Neuronal stem cell (in vitro differentiated cells): ENCODE measurements at regions not wholly inside any gene's neighbourhood (a gene's known extent, or its start where the extent isn't known, plus 50 kb on each side); places are given as distances from the start of the nearest gene placed in this dataset.
A peak's percentile ranks its signal among the peaks of the same experiment; 100 is the strongest.

Experiments
- DNase-seq: peaks from one replicate; pipeline ENCODE4 v3.0.0-alpha.2; 2013; ENCODE audit warnings: low spot score
- H2AFZ ChIP-seq: one replicate; pipeline ENCODE4 v1.6.1; 2013; ENCODE audit warnings: mild to moderate bottlenecking, low read length, inconsistent platforms
- H2AK5ac ChIP-seq: 2 replicates; pipeline ENCODE4 v1.6.1; 2013; ENCODE audit warnings: low read depth, mild to moderate bottlenecking, inconsistent platforms, low read length, moderate library complexity, mixed read lengths
- H2BK120ac ChIP-seq: 2 replicates; pipeline ENCODE4 v1.6.1; 2013; ENCODE audit warnings: low read depth, mild to moderate bottlenecking, inconsistent platforms, low read length, moderate library complexity, mixed read lengths
- H2BK12ac ChIP-seq: one replicate; pipeline ENCODE4 v1.6.1; 2013; ENCODE audit warnings: low read length, inconsistent platforms
- H2BK15ac ChIP-seq: 2 replicates; pipeline ENCODE4 v1.6.1; 2013; ENCODE audit warnings: mild to moderate bottlenecking, low read length, inconsistent platforms, mixed read lengths
- H2BK5ac ChIP-seq: one replicate; pipeline ENCODE4 v1.6.1; 2013; ENCODE audit warnings: inconsistent platforms, mild to moderate bottlenecking, low read length, moderate library complexity
- H3K14ac ChIP-seq: one replicate; pipeline ENCODE4 v1.6.1; 2013; ENCODE audit warnings: low read length, inconsistent platforms
- H3K18ac ChIP-seq: 2 replicates; pipeline ENCODE4 v1.6.1; 2013; ENCODE audit warnings: low read length, inconsistent platforms
- H3K23ac ChIP-seq: 2 replicates; pipeline ENCODE4 v1.6.1; 2013; ENCODE audit warnings: low read depth, mild to moderate bottlenecking, mixed read lengths, low read length, inconsistent platforms; ENCODE audit not compliant: poor library complexity
- H3K27ac ChIP-seq: replicated peaks from 3 replicates; pipeline ENCODE4 v1.5.1; 2013; ENCODE audit warnings: low read length, inconsistent platforms
- H3K27me3 ChIP-seq, 3 experiments: 2 replicates each; pipeline ENCODE4 v1.6.1; 2013; ENCODE audit warnings: low read length in 3 of 3, mild to moderate bottlenecking in 2 of 3, inconsistent platforms in 1 of 3, low read depth in 1 of 3, mixed read lengths in 1 of 3, moderate library complexity in 1 of 3; ENCODE audit not compliant: control insufficient read depth in 3 of 3, insufficient read depth in 3 of 3
- H3K36me3 ChIP-seq, 2 donors: replicated peaks in 1 of 2; 2 replicates each; pipeline ENCODE4 v1.6.1; 2013; ENCODE audit warnings: low read length in 2 of 2; ENCODE audit not compliant: control insufficient read depth in 2 of 2, insufficient read depth in 2 of 2
- H3K4ac ChIP-seq: 2 replicates; pipeline ENCODE4 v1.6.1; 2013; ENCODE audit warnings: inconsistent platforms, mild to moderate bottlenecking, low read length, moderate library complexity
- H3K4me1 ChIP-seq, 2 donors: 1 replicate in 1 of 2; 2 replicates in 1 of 2; pipeline ENCODE4 v1.6.1; 2013; ENCODE audit warnings: low read length in 2 of 2, low read depth in 1 of 2; ENCODE audit not compliant: control insufficient read depth in 2 of 2, insufficient read depth in 1 of 2
- H3K4me2 ChIP-seq: one replicate; pipeline ENCODE4 v1.6.1; 2013; ENCODE audit warnings: mild to moderate bottlenecking, low read length, inconsistent platforms; ENCODE audit not compliant: insufficient read depth, poor library complexity, severe bottlenecking
- H3K4me3 ChIP-seq, 2 donors: 2 replicates each; pipeline ENCODE4 v1.5.1; 2013; ENCODE audit warnings: low read length in 2 of 2, mild to moderate bottlenecking in 2 of 2, inconsistent platforms in 1 of 2, moderate library complexity in 1 of 2
- H3K79me1 ChIP-seq: one replicate; pipeline ENCODE4 v1.6.1; 2013; ENCODE audit warnings: low read depth, mild to moderate bottlenecking, inconsistent platforms, low read length, moderate library complexity
- H3K9ac ChIP-seq: one replicate; pipeline ENCODE4 v1.6.1; 2013; ENCODE audit warnings: mild to moderate bottlenecking, low read depth, low read length, inconsistent platforms; ENCODE audit not compliant: poor library complexity
- H3K9me3 ChIP-seq, 2 donors: replicated peaks in 1 of 2; 2 replicates each; pipeline versions ENCODE3 to v1.6.1; 2013; ENCODE audit warnings: low read length in 2 of 2, mild to moderate bottlenecking in 2 of 2, inconsistent platforms in 1 of 2, low read depth in 1 of 2, mixed read lengths in 1 of 2, moderate library complexity in 1 of 2; ENCODE audit not compliant: control insufficient read depth in 2 of 2, insufficient read depth in 1 of 2
- H4K8ac ChIP-seq: one replicate; pipeline ENCODE4 v1.6.1; 2013; ENCODE audit warnings: low read depth, mild to moderate bottlenecking, inconsistent platforms, low read length, moderate library complexity
- H4K91ac ChIP-seq: one replicate; pipeline ENCODE4 v1.6.1; 2013; ENCODE audit warnings: low read length, low read depth, mild to moderate bottlenecking, inconsistent platforms; ENCODE audit not compliant: poor library complexity
- WGBS, 2 donors: extraction: QIAGEN DNeasy Blood & Tissue Kit; methylation state at CpG; one replicate each; pipeline ENCODE4 v1.1.7; 2013; ENCODE audit warnings: missing lambda C conversion rate in 2 of 2, mixed read lengths in 1 of 2; ENCODE audit not compliant: insufficient read length in 2 of 2, insufficient replicate concordance in 1 of 2; ENCODE audit errors: extremely low coverage in 2 of 2; 5-methylcytosine and 5-hydroxymethylcytosine counted together

DNA sequence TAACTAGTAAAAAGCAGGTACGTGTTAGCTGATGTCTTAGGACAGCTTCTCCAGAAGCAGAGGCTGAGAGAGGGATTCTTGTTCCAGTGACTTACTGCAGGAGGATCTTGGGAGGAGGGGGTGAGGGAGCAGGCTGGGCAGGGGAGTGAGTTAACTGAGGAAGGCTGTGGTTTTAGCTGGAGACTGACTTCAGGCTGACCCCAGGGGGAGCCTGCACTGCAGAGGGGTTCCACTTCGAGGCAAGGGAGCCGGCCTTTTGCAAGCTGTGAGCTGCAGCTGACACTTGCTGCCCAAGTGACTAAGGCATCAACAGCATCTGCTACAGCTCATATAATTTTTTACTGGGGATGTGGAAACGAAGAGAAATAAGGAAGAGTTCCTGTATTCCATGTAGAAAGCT, 50.4 kb upstream of the SOD1 start:
- Histone ChIP-seq H3K27ac (no peak overlapping the region), H3K18ac (no peak overlapping the region), H3K23ac (no peak overlapping the region), H4K8ac (no peak overlapping the region), H3K4me2 (no peak overlapping the region), H2BK120ac (no peak overlapping the region), H2AFZ (no peak overlapping the region), H3K14ac (no peak overlapping the region), H3K4ac (no peak overlapping the region), H3K79me1 (no peaks in the 10 kb centered on the region), H3K4me1 (peaks cover 4 to 6% of the 10 kb centered on the region in 2 donors), H3K4me3 (no peak overlapping the region), H2BK5ac (no peak overlapping the region), H3K9ac (no peak overlapping the region), H2BK12ac (no peak overlapping the region), H2AK5ac (no peak overlapping the region), H3K9me3 (peaks cover 0 to 3% of the 10 kb centered on the region in 2 donors), H4K91ac (no peak overlapping the region), H2BK15ac (no peak overlapping the region), H3K27me3 (no peaks in the 10 kb centered on the region), H3K36me3 (no peaks in the 10 kb centered on the region)
- no CpG with 5 or more reads among the region's 4 CpGs for WGBS, 2 donors
- DNase-seq, result no peak

DNA sequence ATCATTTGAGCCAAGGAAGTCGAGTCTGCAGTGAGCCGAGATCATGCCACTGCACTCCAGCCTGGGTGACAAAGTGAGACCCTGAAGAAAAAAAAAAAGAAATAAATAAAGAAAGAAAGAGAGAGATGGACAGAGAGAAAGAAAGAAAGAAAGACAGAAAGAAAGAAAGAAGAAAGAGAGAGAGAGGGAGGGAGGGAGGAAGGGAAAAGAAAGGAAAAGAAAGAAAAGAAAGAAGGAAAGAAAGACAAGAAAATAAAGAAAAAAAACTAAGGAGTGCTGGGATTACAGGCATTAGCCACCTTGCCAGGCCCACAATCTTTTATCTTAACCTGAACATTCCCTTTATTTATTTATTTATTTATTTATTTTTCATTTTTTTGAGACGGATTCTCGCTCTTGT, 51.7 kb upstream of the SOD1 start:
- H2BK15ac ChIP-seq, result no peak overlapping the region
- H4K8ac ChIP-seq, result no peak overlapping the region
- no peak overlapping the region for H3K23ac ChIP-seq
- peaks cover 0 to 4% of the 10 kb centered on the region in 2 donors for H3K4me1 ChIP-seq
- H2AK5ac ChIP-seq, result no peak overlapping the region
- no peak for DNase-seq
- no peak overlapping the region for H2AFZ ChIP-seq
- H3K4ac ChIP-seq, result no peak overlapping the region
- no peak overlapping the region for H2BK12ac ChIP-seq
- H3K14ac ChIP-seq, result no peak overlapping the region
- H3K18ac ChIP-seq, result no peak overlapping the region
- no CpG with 5 or more reads among the region's 4 CpGs for WGBS, 2 donors
- no peak overlapping the region for H3K4me3 ChIP-seq
- no peaks in the 10 kb centered on the region for H3K79me1 ChIP-seq
- H3K9me3 ChIP-seq, result peaks cover 0 to 3% of the 10 kb centered on the region in 2 donors
- H3K27ac ChIP-seq, result no peak overlapping the region
- no peak overlapping the region for H2BK120ac ChIP-seq
- H4K91ac ChIP-seq, result no peak overlapping the region
- H3K27me3 ChIP-seq, result no peaks in the 10 kb centered on the region
- H3K4me2 ChIP-seq, result no peak overlapping the region
- H3K36me3 ChIP-seq, result no peaks in the 10 kb centered on the region
- H2BK5ac ChIP-seq, result no peak overlapping the region
- H3K9ac ChIP-seq, result no peak overlapping the region

DNA sequence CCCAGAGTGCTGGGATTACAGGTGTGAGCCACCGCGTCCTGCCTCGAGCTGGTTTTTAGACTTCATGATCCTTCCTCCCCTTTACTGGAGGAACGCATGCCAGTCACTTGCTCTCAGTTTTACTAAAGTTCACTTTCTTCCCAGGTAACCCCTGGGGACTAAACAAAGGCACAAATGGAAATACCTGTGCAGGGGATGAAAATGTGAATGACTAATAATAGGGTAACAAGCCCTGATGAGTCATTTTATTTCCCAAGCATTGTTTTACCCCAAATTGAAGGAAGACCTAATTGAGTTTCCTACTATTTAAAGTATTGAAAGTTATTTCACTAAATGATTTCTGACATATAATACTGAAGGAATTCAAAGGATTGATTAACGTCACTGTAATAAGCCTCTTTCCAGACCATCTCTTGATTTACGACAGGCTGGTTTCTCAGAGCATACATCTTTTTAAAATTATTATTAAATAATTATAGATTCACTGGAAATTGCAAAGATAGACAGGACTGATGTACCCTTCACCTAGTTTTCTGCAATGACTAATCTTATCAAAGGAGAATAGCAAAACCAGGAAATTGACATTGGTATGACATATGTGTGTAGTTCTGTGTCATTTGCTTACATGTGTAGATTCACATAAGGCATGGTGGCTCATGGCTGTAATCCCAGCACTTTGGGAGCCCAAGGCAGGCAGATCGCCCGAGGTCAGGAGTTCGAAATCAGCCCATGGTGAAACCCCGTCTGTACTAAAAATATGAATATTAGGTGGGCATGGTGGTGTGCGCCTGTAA, 53.2 kb upstream of the SOD1 start:
- peaks cover 0 to 3% of the 10 kb centered on the region in 2 donors for H3K9me3 ChIP-seq
- no peak overlapping the region for H3K14ac ChIP-seq
- H2BK15ac ChIP-seq, result no peak overlapping the region
- H3K79me1 ChIP-seq, result no peaks in the 10 kb centered on the region
- H2AFZ ChIP-seq, result no peak overlapping the region
- H3K18ac ChIP-seq, result no peak overlapping the region
- no peak overlapping the region for H3K4me3 ChIP-seq
- no peak overlapping the region for H2AK5ac ChIP-seq
- no peak overlapping the region for H2BK120ac ChIP-seq
- H2BK12ac ChIP-seq, result no peak overlapping the region
- H3K9ac ChIP-seq, result no peak overlapping the region
- H3K4ac ChIP-seq, result no peak overlapping the region
- H3K4me1 ChIP-seq, result peaks cover 0 to 2% of the 10 kb centered on the region in 2 donors
- H3K23ac ChIP-seq, result no peak overlapping the region
- no peak overlapping the region for H3K27ac ChIP-seq
- no peak overlapping the region for H2BK5ac ChIP-seq
- no peak overlapping the region for H3K4me2 ChIP-seq
- no CpG with 5 or more reads among the region's 11 CpGs for WGBS, 2 donors
- no peaks in the 10 kb centered on the region for H3K36me3 ChIP-seq
- H4K8ac ChIP-seq, result no peak overlapping the region
- no peaks in the 10 kb centered on the region for H3K27me3 ChIP-seq
- no peak for DNase-seq
- no peak overlapping the region for H4K91ac ChIP-seq

DNA sequence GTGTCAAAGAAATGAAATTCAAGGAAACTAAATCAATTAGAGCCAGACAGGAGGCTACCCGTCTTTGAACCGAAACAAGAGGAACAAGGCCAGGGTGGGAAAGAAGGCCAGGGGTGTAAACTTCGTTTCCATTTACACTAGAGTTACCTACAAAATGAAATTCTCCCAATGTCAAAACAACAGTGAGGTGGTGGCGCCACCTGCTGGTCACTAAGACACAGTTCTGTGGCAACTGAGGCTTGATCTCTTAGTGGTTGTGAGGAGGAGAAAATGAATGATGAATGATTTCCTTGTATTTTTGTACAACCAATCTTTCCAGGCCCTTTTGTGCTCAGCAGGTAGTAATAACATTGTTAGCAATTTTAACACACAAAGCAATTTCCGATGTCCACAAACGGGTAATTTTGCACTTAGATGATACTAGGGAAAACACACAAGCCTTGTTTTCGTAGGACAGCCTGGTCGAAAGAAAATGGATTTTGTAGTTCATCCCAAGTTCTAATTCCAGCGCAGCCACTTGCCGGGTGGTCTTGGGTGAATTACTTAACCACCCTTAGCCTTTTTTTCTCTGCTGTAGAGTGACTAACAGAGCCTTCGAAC, 54.8 kb upstream of the SOD1 start:
- WGBS, 2 donors, result no CpG with 5 or more reads among the region's 11 CpGs

More for the DNA sequence above, 54.8 kb upstream of the SOD1 start:
- Histone ChIP-seq H2BK15ac (no peak overlapping the region), H4K91ac (no peak overlapping the region), H2AK5ac (no peak overlapping the region), H3K4me1 (peaks cover 0 to 2% of the 10 kb centered on the region in 2 donors), H4K8ac (no peak overlapping the region), H3K9ac (no peak overlapping the region), H2AFZ (peak overlapping the region; percentile 33), H3K18ac (no peak overlapping the region), H2BK12ac (no peak overlapping the region), H3K14ac (no peak overlapping the region), H3K4me3 (no peak overlapping the region), H3K36me3 (no peaks in the 10 kb centered on the region), H2BK5ac (no peak overlapping the region), H3K4me2 (no peak overlapping the region), H3K23ac (no peak overlapping the region), H2BK120ac (no peak overlapping the region), H3K79me1 (no peaks in the 10 kb centered on the region), H3K4ac (no peak overlapping the region), H3K27me3 (no peaks in the 10 kb centered on the region), H3K27ac (no peak overlapping the region), H3K9me3 (peaks cover 0 to 3% of the 10 kb centered on the region in 2 donors)
- DNase-seq, result peak; percentile 74
